ENCODE measurements at regions not wholly inside any gene's neighbourhood (a gene's known extent, or its start where the extent isn't known, plus 50 kb on each side); places are given as distances from the start of the nearest gene placed in this dataset.

DNA sequence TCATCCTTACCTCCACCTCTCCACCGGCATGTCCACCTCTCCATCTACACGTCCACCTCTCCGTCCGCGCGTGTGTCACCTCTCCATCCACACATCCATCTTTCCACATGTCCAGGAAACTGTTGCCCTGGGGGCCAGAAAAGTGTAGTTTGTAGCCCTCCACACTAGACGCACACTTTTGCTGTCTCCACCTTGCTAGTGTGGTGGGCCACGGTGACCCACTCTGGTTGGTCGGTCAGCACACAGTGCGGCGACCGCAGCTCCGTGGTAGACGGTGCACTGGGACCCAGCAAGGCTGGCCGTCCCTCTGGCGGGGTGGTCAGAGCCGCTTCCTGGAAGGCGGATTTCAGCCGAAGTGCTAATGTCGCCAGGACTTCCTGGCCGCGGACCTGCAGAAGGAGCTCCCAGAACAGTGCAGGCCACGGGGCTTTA is 268.6 kb downstream of the DLL1 start:
- no peak for DNase-seq (ENCODE audit: low read depth)
- Histone ChIP-seq H3K4me1 (ENCODE audit: insufficient read depth, low read length) (no peaks in the 10 kb centered on the region), H3K27me3 (ENCODE audit: insufficient read depth, low read length) (no peaks in the 10 kb centered on the region), H4K20me1 (ENCODE audit: insufficient read depth, low read length) (no peaks in the 10 kb centered on the region), H3K9me3 (ENCODE audit: insufficient read depth, low read depth, low read length) (no peaks in the 10 kb centered on the region), H3K36me3 (ENCODE audit: insufficient read depth, low read length) (no peaks in the 10 kb centered on the region), H3K4me2 (ENCODE audit: low read length) (no peak overlapping the region), H2AFZ (ENCODE audit: low read depth, low read length) (no peak overlapping the region), H3K9ac (ENCODE audit: low read length) (no peak overlapping the region), H3K27ac (ENCODE audit: low read depth, low read length) (no peak overlapping the region), H3K79me2 (ENCODE audit: insufficient read depth, low read length) (no peaks in the 10 kb centered on the region), H3K4me3 (ENCODE audit: insufficient read depth, low read depth, low read length) (no peak overlapping the region)
- no peak for FAIRE-seq
- Mint-ChIP-seq H3K4me1 (ENCODE audit: low read depth, unreplicated experiment) (peaks cover 2% of the 10 kb centered on the region), H3K27ac (ENCODE audit: unreplicated experiment) (no peak overlapping the region), H3K4me3 (ENCODE audit: unreplicated experiment) (no peak overlapping the region), H3K27me3 (ENCODE audit: low read depth, unreplicated experiment) (peaks cover 12% of the 10 kb centered on the region), H3K36me3 (ENCODE audit: low read depth, unreplicated experiment) (no peaks in the 10 kb centered on the region), H3K9me3 (ENCODE audit: unreplicated experiment) (no peaks in the 10 kb centered on the region)
- TF ChIP-seq, protein P1, sequence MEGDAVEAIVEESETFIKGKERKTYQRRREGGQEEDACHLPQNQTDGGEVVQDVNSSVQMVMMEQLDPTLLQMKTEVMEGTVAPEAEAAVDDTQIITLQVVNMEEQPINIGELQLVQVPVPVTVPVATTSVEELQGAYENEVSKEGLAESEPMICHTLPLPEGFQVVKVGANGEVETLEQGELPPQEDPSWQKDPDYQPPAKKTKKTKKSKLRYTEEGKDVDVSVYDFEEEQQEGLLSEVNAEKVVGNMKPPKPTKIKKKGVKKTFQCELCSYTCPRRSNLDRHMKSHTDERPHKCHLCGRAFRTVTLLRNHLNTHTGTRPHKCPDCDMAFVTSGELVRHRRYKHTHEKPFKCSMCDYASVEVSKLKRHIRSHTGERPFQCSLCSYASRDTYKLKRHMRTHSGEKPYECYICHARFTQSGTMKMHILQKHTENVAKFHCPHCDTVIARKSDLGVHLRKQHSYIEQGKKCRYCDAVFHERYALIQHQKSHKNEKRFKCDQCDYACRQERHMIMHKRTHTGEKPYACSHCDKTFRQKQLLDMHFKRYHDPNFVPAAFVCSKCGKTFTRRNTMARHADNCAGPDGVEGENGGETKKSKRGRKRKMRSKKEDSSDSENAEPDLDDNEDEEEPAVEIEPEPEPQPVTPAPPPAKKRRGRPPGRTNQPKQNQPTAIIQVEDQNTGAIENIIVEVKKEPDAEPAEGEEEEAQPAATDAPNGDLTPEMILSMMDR (IDR thresholded peaks at IDR 0.05; ENCODE audit: insufficient read depth, low read depth, low read length) = no peak
- TF ChIP-seq EZH2 (IDR thresholded peaks at IDR 0.05; ENCODE audit: insufficient read depth, low read length) = no peak

DNA sequence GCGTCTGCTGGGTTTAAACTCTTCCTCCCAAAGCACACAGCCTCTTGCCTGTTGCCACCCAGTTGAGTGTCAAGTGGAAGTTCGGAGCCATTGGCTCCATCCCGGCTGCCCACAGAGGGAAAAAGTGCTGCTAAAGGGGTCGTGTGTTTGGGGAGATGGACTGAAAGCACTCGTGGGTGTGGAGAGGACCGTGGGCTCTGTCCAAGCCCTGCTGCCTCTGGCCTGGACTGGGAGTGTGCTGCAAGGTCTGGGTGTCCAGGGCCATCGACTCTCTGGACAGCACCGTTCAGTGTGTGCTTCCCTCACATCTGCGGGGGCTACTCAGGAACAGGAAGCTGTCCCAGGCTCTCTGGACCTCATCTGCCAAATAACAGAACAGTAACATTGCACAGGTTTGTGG is 269.3 kb downstream of the DLL1 start:
- H3K4me3 ChIP-seq (ENCODE audit: insufficient read depth, low read depth, low read length) = no peak overlapping the region
- FAIRE-seq = no peak
- no peaks in the 10 kb centered on the region for H3K9me3 ChIP-seq (ENCODE audit: insufficient read depth, low read depth, low read length)
- Mint-ChIP-seq H3K4me3 (ENCODE audit: unreplicated experiment) (no peak overlapping the region), H3K9me3 (ENCODE audit: unreplicated experiment) (no peaks in the 10 kb centered on the region), H3K4me1 (ENCODE audit: low read depth, unreplicated experiment) (no peaks in the 10 kb centered on the region), H3K36me3 (ENCODE audit: low read depth, unreplicated experiment) (no peaks in the 10 kb centered on the region), H3K27ac (ENCODE audit: unreplicated experiment) (no peak overlapping the region), H3K27me3 (ENCODE audit: low read depth, unreplicated experiment) (peaks cover 17% of the 10 kb centered on the region)
- H2AFZ ChIP-seq (ENCODE audit: low read depth, low read length) = no peak overlapping the region
- no peak overlapping the region for H3K27ac ChIP-seq (ENCODE audit: low read depth, low read length)
- H3K9ac ChIP-seq (ENCODE audit: low read length) = no peak overlapping the region
- TF ChIP-seq EZH2 (IDR thresholded peaks at IDR 0.05; ENCODE audit: insufficient read depth, low read length) = no peak
- TF ChIP-seq, protein P1 (IDR thresholded peaks at IDR 0.05; ENCODE audit: insufficient read depth, low read depth, low read length) = no peak
- H3K27me3 ChIP-seq (ENCODE audit: insufficient read depth, low read length) = no peaks in the 10 kb centered on the region
- no peaks in the 10 kb centered on the region for H3K79me2 ChIP-seq (ENCODE audit: insufficient read depth, low read length)
- no peak for DNase-seq (ENCODE audit: low read depth)
- H4K20me1 ChIP-seq (ENCODE audit: insufficient read depth, low read length) = no peaks in the 10 kb centered on the region
- H3K4me2 ChIP-seq (ENCODE audit: low read length) = no peak overlapping the region
- no peaks in the 10 kb centered on the region for H3K36me3 ChIP-seq (ENCODE audit: insufficient read depth, low read length)
- no peaks in the 10 kb centered on the region for H3K4me1 ChIP-seq (ENCODE audit: insufficient read depth, low read length)

DNA sequence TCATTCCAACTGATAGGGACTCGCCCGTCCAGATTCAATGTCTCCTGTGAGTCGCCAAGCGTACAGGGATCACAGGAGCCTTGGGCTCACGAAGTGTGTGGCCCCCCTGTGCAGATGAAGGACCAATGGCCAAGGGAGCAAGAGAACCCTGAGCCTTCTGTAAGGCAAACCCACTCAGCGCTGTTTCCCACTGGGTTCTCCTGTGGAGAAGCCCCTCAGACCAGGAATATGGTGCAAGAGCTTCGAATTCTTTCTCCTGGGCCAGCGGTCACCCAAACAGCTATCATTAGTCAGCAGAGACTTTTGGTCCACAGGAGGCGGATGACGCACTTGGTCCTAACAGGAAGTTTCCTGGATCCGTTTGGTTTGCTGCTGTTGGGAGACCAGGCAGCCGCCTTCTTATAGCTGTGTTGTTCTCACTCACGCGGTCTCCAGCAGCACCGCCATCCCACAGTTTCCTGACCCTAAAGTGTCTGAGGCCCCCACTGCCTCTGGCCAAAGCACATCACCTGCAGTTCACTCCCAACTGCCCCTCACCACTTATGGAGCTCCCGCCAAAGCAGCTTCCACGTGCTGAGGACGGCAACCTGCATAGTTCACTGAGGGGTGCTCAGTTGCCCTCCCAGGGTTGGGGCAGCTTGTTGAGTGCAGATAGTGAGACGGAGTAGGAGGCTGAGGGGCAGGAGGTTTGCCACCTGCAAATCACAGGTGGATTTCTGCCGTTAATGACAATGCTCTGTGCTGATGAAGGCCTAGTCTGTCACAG is 268.6 kb downstream of the ERMARD start:
- DNase-seq (ENCODE audit: low read depth) = no peak
- Histone ChIP-seq H3K9ac (ENCODE audit: low read length) (no peak overlapping the region), H3K79me2 (ENCODE audit: insufficient read depth, low read length) (no peaks in the 10 kb centered on the region), H3K4me3 (ENCODE audit: insufficient read depth, low read depth, low read length) (no peak overlapping the region), H4K20me1 (ENCODE audit: insufficient read depth, low read length) (no peaks in the 10 kb centered on the region), H3K36me3 (ENCODE audit: insufficient read depth, low read length) (no peaks in the 10 kb centered on the region), H3K27me3 (ENCODE audit: insufficient read depth, low read length) (no peaks in the 10 kb centered on the region), H3K4me1 (ENCODE audit: insufficient read depth, low read length) (no peaks in the 10 kb centered on the region), H2AFZ (ENCODE audit: low read depth, low read length) (no peak overlapping the region), H3K9me3 (ENCODE audit: insufficient read depth, low read depth, low read length) (no peaks in the 10 kb centered on the region), H3K4me2 (ENCODE audit: low read length) (no peak overlapping the region), H3K27ac (ENCODE audit: low read depth, low read length) (no peak overlapping the region)
- TF ChIP-seq EZH2 (IDR thresholded peaks at IDR 0.05; ENCODE audit: insufficient read depth, low read length) = no peak
- TF ChIP-seq, protein P1 (IDR thresholded peaks at IDR 0.05; ENCODE audit: insufficient read depth, low read depth, low read length) = no peak
- no peak for FAIRE-seq
- H3K4me1 Mint-ChIP-seq (ENCODE audit: low read depth, unreplicated experiment) = no peaks in the 10 kb centered on the region
- no peaks in the 10 kb centered on the region for H3K36me3 Mint-ChIP-seq (ENCODE audit: low read depth, unreplicated experiment)
- H3K4me3 Mint-ChIP-seq (ENCODE audit: unreplicated experiment) = peak overlapping the region; percentile 11
- peaks cover 17% of the 10 kb centered on the region for H3K27me3 Mint-ChIP-seq (ENCODE audit: low read depth, unreplicated experiment)
- H3K9me3 Mint-ChIP-seq (ENCODE audit: unreplicated experiment) = no peaks in the 10 kb centered on the region
- H3K27ac Mint-ChIP-seq (ENCODE audit: unreplicated experiment) = no peak overlapping the region

All from astrocyte (in vitro differentiated cells and primary cell).